ENCODE measurements at regions not wholly inside any gene's neighbourhood (a gene's known extent, or its start where the extent isn't known, plus 50 kb on each side); places are given as distances from the start of the nearest gene placed in this dataset.

DNA sequence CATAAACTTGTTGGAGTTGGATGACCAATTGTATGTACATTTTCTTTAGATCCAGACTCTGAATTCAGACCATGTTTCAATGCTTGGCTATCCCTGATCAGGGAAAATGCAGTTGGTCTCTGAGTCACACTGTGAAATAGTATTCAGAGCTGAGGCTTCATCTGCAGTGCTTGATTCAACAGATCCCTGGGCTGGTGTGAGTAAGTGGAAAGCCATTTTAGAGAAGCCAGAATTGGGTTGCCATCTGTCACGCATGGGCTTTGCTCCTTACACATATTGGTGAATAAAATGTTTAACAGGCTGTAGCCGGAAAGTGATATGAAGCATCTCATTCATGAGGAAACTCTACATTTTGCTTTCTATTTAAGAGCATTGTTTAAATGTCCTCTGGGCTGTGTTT, 50.0 kb upstream of the ACYP2 start:
- no peak for TF ChIP-seq EZH2 (IDR thresholded peaks at IDR 0.05; ENCODE audit: low read length)
- TF ChIP-seq, protein P1, sequence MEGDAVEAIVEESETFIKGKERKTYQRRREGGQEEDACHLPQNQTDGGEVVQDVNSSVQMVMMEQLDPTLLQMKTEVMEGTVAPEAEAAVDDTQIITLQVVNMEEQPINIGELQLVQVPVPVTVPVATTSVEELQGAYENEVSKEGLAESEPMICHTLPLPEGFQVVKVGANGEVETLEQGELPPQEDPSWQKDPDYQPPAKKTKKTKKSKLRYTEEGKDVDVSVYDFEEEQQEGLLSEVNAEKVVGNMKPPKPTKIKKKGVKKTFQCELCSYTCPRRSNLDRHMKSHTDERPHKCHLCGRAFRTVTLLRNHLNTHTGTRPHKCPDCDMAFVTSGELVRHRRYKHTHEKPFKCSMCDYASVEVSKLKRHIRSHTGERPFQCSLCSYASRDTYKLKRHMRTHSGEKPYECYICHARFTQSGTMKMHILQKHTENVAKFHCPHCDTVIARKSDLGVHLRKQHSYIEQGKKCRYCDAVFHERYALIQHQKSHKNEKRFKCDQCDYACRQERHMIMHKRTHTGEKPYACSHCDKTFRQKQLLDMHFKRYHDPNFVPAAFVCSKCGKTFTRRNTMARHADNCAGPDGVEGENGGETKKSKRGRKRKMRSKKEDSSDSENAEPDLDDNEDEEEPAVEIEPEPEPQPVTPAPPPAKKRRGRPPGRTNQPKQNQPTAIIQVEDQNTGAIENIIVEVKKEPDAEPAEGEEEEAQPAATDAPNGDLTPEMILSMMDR (optimal IDR thresholded peaks at IDR 0.05 in 1 of 3, IDR thresholded peaks at IDR 0.05 in 1 of 3, conservative IDR thresholded peaks at IDR 0.05 in 1 of 3; ENCODE audit: extremely low read depth in 1 of 3, insufficient read depth in 2 of 3, low read length in 3 of 3): no peak

All from keratinocyte (primary cell).